ENCODE measurements at regions not wholly inside any gene's neighbourhood (a gene's known extent, or its start where the extent isn't known, plus 50 kb on each side); places are given as distances from the start of the nearest gene placed in this dataset.

DNA sequence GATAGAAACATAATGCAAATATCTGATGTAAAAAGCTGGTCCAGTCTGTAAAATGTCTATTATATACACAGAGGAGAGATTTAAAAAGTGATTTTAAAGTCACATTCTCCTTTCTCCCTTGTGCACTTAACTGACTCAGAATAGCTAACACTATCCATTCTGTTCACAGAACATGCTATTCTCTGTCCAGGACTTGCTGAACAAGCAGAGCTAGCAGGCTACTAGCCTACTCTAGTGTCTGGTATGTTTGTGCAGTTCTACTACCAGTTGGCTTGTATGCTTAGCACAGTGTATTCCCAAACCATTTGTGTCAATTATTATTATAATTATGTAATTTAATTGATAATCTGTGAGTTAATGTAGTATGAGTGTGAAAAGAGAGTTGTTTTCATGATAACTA is 161.7 kb upstream of the NUDT12 start:
- DNase-seq (ENCODE audit: low read depth): no peak

DNA sequence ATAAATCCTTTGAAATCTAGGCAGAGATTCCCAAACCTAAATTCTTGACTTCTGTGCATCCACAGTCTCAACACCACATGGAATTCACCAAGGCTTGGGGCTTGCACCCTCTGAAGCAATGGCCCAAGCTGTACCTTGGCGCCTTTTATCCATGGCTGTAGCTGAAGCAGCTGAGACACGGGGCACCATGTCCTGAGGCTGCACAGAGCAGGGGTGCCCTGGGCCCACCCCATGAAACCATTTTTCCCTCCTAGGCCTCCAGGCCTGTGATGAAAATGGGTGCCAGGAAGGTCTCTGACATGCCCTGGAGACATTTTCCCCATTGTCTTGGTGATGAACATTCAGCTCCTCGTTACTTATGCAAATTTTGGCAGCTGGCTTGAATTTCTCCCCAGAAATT is 158.6 kb upstream of the NUDT12 start:
- no peak for DNase-seq (ENCODE audit: low read depth)

- no peak for DNase-seq (ENCODE audit: low read depth)
Observed at GRCh38 chr5:103718108-103718507, 155.5 kb upstream of the NUDT12 start.

GRCh38 chr5:103708601-103709000 is 146.0 kb upstream of the NUDT12 start:
- DNase-seq (ENCODE audit: low read depth): no peak

DNA sequence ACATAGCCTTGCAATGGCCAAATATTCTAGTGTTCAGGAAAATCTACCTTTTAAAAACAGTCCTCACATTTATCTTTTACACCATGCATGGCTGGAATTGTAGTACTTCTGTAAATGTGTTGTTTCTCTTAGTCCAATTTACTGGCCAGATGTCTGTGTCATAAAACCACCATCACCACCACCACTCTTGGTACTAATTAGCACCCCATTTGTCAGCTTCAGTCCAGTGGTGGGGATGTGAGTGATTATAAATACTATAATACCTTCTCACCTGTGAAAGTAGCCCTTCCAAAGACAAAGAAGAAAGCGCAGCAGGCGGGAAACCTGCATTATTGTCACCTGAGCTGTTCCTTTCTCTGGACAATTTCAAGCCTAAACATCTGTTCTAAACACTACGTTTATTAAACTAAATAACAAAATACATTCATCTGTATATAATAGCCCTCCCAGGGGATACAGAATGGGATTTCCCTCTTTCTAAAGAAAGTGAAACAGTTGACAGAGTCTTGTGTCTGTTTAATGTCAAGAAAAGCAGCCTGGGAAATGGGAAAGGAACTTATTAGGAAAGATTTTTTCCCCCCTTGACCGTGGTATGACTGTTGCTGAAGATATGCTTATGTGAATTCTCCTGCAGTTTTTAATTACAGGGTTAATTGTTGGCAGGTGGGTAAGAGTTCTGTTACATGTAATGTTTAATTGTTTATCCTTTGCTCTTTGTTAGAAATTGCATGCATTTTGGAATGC is 144.5 kb upstream of the NUDT12 start:
- no peak for DNase-seq (ENCODE audit: low read depth)

DNA sequence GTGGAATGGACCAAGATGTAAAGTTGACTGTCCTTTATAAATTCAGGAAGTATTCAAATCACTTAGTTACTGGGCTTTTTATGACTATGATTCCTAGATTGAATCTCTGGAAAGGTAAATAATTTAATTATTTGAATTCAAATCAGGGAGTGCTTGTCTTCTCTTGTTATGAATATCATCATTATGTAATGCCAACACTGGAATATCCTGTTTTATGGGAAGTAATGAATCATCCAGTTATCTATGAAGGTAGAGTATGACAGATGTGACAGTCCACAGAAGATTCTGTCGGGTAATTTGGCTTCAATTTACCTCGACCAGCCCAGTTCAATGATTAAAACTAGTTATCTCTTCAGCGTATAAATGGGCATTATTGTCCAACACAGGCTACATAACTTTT is 141.0 kb upstream of the NUDT12 start:
- no peak for DNase-seq (ENCODE audit: low read depth)

GRCh38 chr5:103693517-103693916 is 130.9 kb upstream of the NUDT12 start:
- no peak for DNase-seq (ENCODE audit: low read depth)

DNA sequence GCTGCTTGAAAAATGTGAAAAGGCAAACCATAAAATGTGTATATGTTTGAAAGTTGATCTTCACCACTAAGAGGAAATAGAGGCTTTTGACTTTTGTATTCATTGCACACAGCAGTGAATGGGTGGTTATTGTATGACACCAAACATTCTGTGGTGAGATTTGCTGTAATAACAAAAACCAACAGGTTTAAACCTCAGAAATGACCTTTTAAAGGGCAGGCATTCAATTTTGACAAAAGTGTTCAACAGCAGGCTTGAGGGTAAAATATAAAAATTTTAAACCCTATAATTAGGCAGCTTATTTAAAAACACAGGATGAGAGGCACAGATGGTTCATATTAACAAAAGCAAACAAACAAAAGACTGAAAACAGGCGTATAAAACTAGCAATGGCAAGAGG is 128.1 kb upstream of the NUDT12 start:
- no peak for DNase-seq (ENCODE audit: low read depth)

DNA sequence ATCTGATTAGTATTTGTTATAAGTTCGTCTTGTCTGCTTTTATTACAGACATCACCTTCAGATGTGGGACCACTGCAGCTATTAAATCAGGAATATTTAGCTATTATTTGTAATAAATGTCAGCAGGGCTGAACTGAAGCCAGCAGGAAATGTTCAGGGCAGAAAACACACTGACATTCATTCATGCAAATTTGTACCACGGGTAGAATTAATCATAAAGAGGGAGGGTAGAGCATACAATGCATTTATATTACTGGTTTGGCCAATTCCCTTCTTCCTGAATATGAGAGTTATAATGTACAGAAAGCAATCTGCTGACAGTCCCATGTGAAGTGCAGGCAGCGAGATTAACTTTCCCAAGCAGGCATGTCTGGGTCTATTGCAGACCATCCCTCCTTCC is 117.3 kb upstream of the NUDT12 start:
- no peak for DNase-seq (ENCODE audit: low read depth)

DNA sequence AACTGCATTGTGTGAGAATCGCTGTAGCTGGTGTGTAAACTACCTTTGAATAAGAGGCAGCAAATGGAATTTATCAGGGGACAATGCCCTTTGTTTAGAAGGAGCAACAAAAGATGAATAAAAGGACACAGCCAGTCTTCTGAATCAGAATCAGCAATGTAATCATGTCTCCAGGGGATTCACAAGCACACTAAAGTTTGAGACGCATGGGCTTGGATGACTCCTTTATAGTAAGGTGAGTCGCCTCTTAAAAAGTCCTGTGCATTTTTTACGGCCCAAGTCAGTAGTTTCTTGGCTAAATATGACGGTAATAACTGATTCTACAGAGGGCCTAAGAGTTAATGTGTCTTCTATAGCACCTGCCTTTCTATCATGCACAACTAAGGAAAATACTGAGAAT is 113.6 kb upstream of the NUDT12 start:
- DNase-seq (ENCODE audit: low read depth): peak; percentile 66

- peak; percentile 42 for DNase-seq (ENCODE audit: low read depth)
Observed at GRCh38 chr5:103674739-103675138, 112.2 kb upstream of the NUDT12 start.

DNA sequence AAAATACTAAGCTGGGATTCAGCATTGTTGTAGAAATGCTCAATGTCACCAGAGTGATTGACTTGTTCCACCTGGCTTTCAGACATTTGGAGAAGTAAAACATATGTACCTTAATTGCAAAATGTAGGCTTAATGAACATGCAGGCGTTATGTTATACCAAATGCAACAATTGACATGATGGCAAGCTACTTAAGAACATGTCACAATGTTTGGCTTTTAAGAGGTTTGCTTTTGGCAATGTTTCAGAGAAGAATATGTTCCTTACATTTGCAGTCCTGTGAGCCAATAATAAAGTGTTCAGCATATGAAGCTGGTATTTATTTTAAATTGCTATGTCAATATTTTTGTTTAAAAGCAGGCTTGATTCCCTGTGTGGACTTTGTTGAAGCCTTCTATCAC is 111.7 kb upstream of the NUDT12 start:
- DNase-seq (ENCODE audit: low read depth): no peak

GRCh38 chr5:103669615-103670014 is 107.0 kb upstream of the NUDT12 start:
- no peak for DNase-seq (ENCODE audit: low read depth)

DNA sequence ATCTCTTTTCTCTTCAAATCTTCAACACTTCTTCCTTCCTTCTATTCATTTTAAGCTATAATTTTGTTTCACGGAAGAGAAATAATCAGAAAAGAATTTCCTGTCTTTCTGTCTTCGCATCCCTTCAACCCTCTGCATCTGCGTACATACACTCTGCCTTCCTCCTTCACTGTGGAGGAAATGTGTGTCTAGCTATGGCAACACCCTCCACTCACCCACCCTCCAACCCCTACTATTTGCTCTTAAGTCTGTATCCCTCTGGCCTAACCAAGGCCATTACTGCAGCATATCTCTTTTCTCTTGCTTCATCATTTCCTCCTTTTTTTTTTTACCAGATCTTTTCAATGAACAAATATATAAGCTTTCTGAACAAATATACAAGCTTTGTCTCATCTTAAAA is 105.7 kb upstream of the NUDT12 start:
- DNase-seq (ENCODE audit: low read depth): no peak

GRCh38 chr5:103667068-103667467 is 104.5 kb upstream of the NUDT12 start:
- peak; percentile 17 for DNase-seq (ENCODE audit: low read depth)

GRCh38 chr5:103657301-103657700 is 94.7 kb upstream of the NUDT12 start:
- no peak for DNase-seq (ENCODE audit: low read depth)

DNA sequence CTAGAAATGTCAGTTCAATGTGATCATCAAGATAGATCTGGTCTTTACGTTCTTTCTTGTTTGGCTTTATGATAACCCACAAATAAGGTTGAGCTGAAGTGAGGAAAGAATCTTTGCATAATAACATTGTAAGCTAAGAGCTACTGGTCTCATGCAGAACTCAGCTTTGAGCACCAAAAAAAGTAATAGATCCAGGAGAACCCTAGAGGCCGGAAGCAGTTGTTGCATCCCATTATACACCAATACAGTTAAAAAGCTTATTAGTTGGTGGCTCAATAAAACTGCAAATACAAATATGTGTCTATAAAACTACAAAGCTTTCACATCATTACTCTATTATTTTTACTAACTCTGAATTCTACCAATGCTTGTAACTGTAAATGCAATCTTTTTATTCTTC is 85.5 kb upstream of the NUDT12 start:
- DNase-seq (ENCODE audit: low read depth): no peak

DNA sequence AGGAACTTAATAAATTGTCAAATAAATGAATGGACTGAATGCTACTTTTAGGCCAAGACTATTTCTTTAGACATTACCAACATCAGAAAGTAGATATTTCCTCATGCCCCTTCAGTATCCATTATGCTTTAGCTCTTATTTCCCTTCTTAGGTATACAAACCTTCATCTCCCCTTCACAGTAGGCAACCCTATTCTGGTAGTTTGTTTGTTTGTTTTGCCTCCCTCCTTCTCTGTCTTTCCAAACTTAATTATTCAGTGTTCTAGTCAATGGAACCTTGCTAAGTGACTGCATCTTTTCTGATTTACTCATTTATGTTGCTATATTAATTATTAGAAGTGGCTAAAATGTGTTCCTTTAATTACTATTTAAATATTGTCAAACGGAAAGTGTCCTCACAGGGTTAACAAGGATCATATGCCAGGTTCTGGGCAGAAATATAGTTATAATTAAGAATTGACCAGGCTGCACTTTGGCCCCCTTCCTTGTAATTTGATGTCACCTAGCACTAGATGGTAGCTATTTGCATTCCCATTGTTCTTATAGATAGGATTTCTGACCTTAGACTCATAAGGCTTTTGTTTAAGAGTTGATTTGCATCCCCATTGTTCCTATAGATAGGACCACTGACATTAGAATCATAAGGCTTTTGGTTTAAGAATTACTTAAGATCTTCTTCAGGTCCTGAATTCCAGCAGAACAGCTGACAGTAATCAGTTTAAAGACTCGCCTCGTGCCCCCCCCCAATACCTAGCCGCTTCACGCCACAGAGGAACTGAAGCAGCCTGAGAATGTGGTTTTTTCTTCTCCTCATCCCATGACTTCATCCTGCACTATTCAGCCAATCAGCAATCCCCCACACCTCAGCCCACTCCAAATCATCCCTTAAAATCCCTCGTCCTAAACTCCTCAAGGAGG is 84.4 kb upstream of the NUDT12 start:
- no peak for DNase-seq (ENCODE audit: low read depth)

DNA sequence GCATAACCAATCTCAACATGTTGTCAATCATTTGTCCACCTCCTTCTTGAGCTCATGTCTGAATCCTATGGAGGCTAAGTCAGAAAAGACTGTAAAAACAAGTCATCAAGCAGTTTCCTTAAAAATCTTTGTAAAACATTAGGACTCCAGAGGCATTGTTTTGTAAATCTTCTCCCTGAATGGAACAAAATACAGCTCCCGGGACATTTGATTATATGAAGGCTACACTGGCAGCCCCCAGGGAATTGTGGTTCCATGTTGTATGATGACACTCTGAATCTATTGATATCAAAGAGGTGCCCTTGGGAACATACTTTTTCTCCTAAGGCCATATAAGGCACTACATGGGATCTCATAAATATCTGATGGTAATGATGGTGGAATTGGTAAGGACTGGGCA is 83.2 kb upstream of the NUDT12 start:
- no peak for DNase-seq (ENCODE audit: low read depth)

- DNase-seq (ENCODE audit: low read depth): no peak
Observed at GRCh38 chr5:103638979-103639378, 76.4 kb upstream of the NUDT12 start.

DNA sequence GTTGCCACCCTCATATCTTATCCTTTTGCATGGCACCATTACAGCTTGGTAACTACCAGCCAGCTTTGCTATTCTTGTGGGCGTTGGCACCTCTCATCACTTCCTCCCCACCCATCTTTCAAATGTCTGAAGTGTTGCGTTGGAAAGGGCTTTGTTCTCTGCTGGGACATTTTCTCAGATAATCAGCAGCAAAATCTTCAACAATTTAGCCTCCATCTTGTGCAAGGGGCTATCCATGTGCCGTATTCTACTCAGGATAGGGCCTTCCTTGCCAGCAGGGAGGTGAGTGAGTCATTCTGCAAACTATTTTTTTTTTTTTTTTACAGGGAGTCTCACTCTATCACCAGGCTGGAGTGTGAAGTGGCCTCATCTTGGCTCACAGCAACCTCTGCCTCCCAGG is 62.1 kb upstream of the NUDT12 start:
- no peak for DNase-seq (ENCODE audit: low read depth)

- peak; percentile 69 for DNase-seq (ENCODE audit: low read depth)
Observed at GRCh38 chr5:103624035-103624480, 61.5 kb upstream of the NUDT12 start.

GRCh38 chr5:103623425-103623824 is 60.8 kb upstream of the NUDT12 start:
- no peak for DNase-seq (ENCODE audit: low read depth)

Data from stromal cell of bone marrow (primary cell).